ENCODE measurements at regions not wholly inside any gene's neighbourhood (a gene's known extent, or its start where the extent isn't known, plus 50 kb on each side); places are given as distances from the start of the nearest gene placed in this dataset.

- DNase-seq (ENCODE audit: low spot score): no peak
Measured at GRCh38 chr10:10779511-10779910, 238.2 kb upstream of the CELF2 start.

GRCh38 chr10:10780746-10781145 lies 236.9 kb upstream of the CELF2 start:
- no peak for DNase-seq (ENCODE audit: low spot score)

- no peak for DNase-seq (ENCODE audit: low spot score)
Measured at GRCh38 chr10:10782603-10783002, 235.1 kb upstream of the CELF2 start.

- no peak for DNase-seq (ENCODE audit: low spot score)
Measured at GRCh38 chr10:10785627-10786026, 232.0 kb upstream of the CELF2 start.

DNA sequence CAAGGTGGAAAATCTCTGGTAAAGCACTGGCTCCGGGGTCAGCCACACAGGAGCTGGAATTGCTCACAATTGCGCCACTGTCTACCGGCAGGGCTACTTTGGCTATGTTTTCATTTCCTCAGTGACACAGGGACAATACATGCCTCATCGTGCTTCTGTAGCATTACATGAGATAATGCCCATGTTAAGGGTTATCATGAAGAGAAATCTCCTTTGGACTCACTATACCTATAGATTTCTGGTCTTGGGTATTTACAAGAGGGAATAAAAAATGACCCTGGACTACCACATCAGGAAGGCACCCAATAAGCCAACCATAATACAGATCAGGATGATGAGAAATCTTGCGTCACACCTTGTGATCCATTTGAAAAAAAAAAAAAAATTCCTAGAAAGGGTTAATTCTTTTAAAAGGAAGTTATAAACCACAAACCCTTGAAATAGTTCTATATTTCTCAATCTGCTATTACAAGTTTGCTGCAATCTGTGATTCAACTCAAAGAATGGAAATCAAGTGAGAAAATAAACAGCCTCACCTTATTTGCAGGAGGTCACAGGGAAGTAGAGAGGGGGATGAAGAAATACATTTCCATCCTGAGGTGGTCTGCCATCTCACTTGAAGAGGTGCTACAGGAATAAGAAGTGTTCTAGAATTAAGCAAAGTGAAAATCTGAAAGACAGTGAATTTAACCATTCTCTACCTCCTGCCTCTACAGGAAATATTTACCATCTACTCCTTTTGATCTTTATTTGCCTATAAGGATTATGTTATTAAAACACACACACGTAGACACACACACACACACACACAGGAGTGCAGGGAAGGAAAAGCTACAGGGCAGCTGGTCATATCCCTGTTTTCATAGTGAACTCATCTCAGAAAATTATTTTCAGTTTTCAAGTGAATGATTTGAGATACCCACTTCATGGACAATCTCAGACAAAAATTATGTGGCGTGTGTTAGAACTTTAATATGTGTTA lies 231.3 kb upstream of the CELF2 start:
- peak; percentile 25 for DNase-seq (ENCODE audit: low spot score)

GRCh38 chr10:10787586-10787985 lies 230.1 kb upstream of the CELF2 start:
- no peak for DNase-seq (ENCODE audit: low spot score)

DNA sequence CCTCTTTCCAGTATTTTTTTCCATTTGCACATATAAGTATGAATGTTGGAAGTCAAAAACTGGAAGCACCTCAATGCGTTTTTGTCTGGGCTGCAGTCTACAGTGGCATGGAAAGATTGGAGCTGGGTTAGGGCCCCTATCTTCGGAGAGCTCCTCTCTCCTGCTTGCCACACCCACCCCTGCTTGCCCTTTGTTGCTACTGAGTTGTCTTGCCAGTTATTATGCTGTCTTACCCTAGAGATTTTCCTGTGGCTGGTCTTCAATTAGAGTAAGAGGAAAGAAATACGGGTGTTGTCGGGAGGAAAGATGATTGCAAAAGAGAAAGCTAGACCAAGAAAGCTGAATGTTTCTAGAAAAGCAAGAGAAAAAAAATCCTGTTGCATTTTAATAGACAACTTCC lies 228.9 kb upstream of the CELF2 start:
- no peak for DNase-seq (ENCODE audit: low spot score)

- no peak for DNase-seq (ENCODE audit: low spot score)
Measured at GRCh38 chr10:10791869-10792268, 225.8 kb upstream of the CELF2 start.

DNA sequence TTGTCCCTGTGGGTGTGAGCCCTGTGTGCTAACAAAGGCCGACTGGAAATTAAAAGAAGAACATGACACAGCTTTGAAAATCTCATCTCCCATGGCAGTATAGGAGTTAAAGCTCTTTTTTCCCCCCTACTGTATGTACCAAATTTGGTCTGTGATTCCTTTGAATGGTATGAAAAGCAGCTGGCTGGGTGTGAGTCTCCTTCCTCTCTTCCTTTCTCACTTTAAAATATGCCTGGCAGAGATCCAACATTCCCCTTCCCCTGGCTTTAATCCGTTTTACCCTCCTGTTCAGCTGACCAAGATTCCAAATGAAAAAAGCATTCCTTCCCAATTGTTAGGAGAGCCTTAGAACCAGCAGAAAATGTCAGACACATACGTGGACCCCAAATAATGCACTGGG lies 225.0 kb upstream of the CELF2 start:
- DNase-seq (ENCODE audit: low spot score): peak; percentile 69

DNA sequence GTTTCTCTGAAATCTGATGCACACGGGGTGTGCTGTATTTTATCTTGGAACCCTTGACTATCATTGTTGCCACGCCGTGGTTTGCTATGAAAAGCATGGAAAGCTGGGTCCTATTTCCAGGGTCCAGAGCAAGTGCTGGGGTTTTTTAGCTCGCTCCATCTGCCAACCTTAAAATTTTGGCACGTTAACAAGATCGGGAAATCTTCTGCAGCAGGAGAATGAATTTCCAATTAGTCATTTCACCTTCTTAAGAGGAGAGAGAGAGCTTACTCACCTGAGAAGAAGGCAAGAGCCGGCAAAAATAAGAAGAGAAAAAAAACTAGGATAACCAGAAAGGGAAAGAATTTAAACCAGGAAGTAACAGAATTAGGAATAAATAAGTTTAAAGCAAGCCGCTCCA lies 223.6 kb upstream of the CELF2 start:
- DNase-seq (ENCODE audit: low spot score): no peak

DNA sequence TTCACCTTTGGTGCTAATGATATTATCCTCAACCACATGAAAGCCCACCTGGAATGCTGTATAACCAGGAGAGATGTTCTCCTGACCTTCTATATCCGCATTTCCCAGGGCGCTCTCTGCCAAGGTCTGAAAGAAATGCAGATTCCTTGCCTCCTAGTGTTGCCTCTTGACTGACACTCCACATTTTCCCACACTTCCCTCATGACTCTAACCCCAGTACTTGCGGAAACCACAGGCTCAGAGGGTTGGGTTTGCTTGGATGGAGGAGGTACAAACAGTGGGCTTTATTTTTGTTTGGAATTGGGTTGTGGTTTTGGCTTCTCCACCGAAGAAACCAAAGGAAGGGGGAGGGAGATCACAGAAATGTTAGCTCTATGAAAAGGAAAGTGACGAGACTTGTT lies 222.9 kb upstream of the CELF2 start:
- DNase-seq (ENCODE audit: low spot score): peak; percentile 52

DNA sequence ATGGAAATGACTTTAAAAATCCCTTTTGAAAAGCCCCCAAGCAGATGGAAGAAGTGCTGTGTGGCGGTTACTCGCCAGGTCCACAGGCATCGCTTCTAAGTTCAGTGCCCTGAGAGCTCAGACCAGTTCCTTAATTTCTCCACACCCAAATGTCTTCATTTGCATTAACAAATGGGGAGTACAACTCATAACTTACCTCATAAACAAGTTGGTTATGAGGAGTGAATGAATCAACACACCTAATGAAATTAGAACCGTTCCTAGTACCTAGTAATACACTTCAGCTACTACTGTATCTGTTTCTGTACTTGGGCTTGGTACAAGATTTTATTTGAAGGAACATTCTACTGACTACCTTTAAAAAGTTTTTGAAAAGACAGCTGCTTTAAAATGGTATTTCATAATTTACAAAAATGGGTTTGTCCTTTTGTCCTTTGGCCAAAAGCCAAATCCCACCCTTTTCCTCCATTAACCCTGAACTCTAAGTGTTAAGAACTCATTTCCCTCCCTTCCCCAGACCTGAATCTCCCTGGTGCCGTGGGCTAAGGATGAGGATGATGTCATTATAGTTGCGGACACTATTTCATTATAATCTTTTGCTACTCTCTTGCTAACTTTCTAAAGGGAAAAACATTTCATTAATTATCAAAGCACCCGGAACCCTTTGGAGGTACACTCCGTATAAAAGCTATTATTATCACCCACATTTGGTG lies 221.5 kb upstream of the CELF2 start:
- peak; percentile 27 for DNase-seq (ENCODE audit: low spot score)

- DNase-seq (ENCODE audit: low spot score): no peak
Measured at GRCh38 chr10:10796774-10797415, 220.8 kb upstream of the CELF2 start.

DNA sequence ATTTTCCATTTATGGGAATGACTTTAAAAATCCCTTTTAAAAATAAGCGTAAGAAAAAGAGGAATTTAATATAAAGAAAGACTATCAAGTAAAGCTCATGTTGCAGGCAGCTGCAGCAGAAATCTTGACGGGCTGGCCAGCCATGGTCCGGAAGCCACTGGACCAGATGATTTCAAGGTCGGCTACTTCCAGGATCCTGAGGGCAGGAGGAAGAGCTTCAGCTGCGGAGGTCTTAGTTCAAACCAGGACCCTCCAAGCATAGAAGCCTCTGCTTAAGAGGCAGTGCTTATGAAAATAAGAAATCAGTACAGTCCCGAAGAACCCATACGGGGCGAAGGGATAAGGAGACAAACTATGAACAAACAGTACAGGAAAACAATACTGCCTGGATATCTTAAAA lies 220.2 kb upstream of the CELF2 start:
- DNase-seq (ENCODE audit: low spot score): no peak

DNA sequence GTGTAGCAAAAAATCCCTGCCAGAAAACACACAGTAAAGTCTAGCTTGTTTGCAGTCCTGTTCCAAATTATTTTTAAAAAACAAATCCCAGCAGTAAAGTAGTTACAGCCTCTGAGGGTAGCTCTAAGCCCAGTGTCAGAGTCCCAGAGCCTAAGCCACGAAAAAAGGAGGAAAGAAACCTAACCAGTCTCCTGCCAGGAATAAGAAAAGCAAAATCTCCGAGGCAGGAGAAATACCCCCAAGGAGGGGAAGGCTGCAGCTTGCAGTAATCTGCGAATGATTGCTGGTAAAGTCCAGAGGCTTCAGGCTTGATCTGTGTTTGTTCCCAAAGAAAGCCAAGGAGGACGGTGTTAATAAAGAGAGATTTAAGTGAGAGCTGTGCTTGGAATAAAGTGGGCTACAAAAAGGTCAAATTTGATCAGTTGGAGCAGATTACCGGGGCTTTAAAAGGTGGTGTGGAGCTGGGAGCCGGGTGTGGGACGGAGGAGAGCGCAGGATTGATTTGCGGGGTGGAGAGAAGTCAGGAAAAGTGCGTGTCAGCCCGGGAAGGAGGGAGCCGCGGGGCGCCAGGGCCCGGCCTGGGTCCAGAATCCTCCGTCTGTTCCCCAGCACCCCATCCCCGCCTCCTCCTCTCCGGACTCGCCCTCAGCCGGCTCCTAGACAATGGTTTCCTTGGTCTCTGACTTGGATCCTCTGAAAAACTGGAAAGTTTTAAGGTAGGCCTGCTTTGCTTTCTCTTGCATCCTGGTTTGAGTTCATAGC lies 219.4 kb upstream of the CELF2 start:
- DNase-seq (ENCODE audit: low spot score): peak; percentile 22

DNA sequence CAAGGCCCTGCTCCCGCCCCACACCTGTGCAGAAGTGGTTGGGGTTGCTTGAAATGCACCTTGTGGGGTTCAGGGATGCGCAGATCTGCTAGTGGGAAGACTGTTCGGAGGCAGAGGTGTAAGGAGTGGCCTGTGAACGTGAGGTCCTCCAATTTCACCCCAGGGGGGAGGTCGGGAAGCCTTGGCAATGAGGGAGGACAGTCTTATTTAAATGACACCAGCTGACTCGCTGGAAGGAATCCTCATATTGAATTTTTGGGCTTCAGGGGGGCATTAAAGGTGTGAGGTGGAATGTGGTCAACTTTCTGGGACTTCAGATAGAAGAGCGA lies 218.8 kb upstream of the CELF2 start:
- no peak for DNase-seq (ENCODE audit: low spot score)

DNA sequence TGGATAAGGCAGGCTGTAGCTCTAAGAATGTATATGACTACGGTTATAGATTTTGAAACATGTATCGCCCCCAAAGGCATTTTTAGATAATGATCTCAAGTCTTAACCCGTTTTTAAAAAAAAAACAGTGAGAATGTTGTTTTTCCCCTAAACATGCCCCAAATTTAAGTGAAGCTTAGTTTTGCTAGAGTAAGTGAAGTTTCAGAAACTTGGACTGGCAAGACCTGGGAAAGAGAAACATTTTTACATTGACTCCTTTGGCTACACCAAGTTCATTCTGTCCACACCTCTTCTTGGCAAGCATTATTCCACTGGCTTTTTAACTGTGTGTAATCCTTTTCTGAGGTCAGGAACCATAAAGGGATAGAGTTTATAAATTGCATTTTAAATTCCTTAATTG lies 216.7 kb upstream of the CELF2 start:
- DNase-seq (ENCODE audit: low spot score): no peak

DNA sequence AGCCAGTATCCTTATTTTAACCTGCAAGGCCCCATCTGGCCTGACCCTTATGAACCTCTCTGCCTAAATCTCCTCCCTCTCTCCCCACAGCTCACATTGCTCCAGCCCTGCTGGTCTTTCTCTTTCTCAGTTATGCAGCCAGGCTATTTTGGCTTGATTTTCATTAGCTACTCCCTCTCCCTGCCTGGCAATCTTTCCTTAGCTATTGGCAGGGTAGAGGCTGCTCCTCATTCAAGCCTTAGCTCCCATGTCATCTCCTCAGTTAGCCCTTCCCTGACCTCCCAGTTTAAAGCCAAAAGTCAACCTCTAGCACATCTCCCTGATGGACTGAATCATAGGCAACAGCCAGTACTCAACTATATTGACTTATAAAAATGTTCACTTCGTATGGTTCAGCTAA lies 214.4 kb upstream of the CELF2 start:
- DNase-seq (ENCODE audit: low spot score): peak; percentile 51

DNA sequence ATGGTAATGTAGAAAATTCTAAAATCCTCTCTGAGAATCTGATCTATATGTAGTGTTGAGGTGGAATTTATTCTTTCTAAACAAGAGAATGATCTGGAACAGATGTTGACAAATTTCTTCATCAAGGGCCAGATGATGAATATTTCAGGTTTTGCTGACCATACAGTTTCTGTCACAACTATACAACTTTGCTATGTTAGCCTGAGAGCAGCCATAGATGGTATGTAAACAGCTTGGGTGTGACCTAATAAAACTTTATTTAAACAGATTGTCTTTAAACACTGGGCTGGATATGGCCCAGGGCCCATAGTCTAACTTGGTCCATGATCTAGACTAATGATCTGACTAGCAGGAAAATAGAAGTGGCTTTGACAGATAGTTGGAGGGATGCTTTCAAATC lies 213.6 kb upstream of the CELF2 start:
- DNase-seq (ENCODE audit: low spot score): no peak

DNA sequence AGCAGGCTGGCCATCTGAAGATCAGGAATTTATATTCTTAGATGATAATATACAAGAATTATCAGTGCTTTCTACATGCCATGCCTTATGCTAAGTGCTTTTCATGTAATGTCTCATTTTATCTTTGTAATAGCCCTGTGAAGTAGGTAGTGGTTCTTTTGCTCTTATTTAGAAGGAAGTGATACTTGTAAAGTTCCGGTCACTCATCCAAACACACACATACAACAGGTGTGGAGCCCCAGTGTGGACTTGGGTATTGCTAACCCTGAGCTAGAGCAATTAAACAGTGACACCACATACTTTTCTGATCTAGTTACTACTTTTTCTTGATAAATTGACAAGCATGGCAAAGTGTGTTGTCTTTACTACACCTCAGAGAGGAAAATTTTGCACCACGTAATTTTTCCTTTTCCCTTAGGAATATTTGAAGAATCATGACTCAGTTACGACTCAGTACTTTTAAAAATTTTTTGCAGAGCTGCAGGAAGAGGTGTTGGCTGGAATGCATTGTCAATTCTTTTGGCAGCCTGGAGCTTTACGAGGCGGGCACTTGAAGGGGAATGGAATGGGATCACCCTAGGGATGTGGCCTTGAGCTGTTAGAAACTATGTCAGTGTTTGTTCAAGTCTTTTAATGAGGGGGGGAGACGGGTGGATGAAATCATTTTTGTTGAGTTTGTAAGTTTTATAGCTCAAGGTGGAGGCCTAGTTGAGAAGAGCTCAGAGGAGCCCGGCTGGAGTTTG lies 212.5 kb upstream of the CELF2 start:
- peak; percentile 61 for DNase-seq (ENCODE audit: low spot score)

GRCh38 chr10:10807106-10807505 lies 210.6 kb upstream of the CELF2 start:
- no peak for DNase-seq (ENCODE audit: low spot score)

Data from AG20443 (cell line).